Neural progenitor cell (in vitro differentiated cells): ENCODE measurements at regions not wholly inside any gene's neighbourhood (a gene's known extent, or its start where the extent isn't known, plus 50 kb on each side); places are given as distances from the start of the nearest gene placed in this dataset.

Experiments
- DNase-seq: peaks from one replicate; pipeline ENCODE4 v3.0.0-alpha.2; 2016; ENCODE audit warnings: low spot score
- H2AFZ ChIP-seq: fragments of 200-600 bp; sonication (generic); replicated peaks from 2 replicates; pipeline ENCODE4 v1.6.1; 2016; ENCODE audit warnings: antibody characterized with exemption
- H3F3A ChIP-seq: fragments of 200-600 bp; sonication (generic); 2 replicates; pipeline ENCODE4 v1.6.1; 2016; ENCODE audit warnings: antibody characterized with exemption, low read depth
- H3K27ac ChIP-seq: fragments of 200-600 bp; sonication (generic); 2 replicates; pipeline ENCODE4 v1.5.1; 2016; ENCODE audit warnings: mild to moderate bottlenecking
- H3K27me3 ChIP-seq: fragments of 200-600 bp; sonication (generic); 2 replicates; pipeline ENCODE4 v1.6.1; 2016; ENCODE audit warnings: mild to moderate bottlenecking, moderate library complexity
- H3K36me3 ChIP-seq: fragments of 200-600 bp; sonication (generic); 2 replicates; pipeline ENCODE4 v1.5.1; 2016
- H3K4me1 ChIP-seq: fragments of 200-600 bp; sonication (generic); 2 replicates; pipeline ENCODE4 v1.6.1; 2016; ENCODE audit warnings: mixed run types
- H3K4me2 ChIP-seq: fragments of 200-600 bp; sonication (generic); 2 replicates; pipeline ENCODE4 v1.6.1; 2016
- H3K4me3 ChIP-seq: fragments of 200-600 bp; sonication (generic); 2 replicates; pipeline ENCODE4 v1.5.1; 2016
- H3K79me2 ChIP-seq: fragments of 200-600 bp; sonication (generic); 2 replicates; pipeline ENCODE4 v1.6.1; 2016; ENCODE audit warnings: low read depth
- H3K9ac ChIP-seq: fragments of 200-600 bp; sonication (generic); 2 replicates; pipeline ENCODE4 v1.6.1; 2016
- H3K9me3 ChIP-seq: fragments of 200-600 bp; sonication (generic); 2 replicates; pipeline ENCODE4 v1.5.1; 2016; ENCODE audit warnings: low read depth
- H4K20me1 ChIP-seq: fragments of 200-600 bp; sonication (generic); 2 replicates; pipeline ENCODE4 v1.6.1; 2016; ENCODE audit warnings: low read depth
- H3K27ac Mint-ChIP-seq: 3 replicates; pipeline ENCODE4 v1.8.0; 2021; ENCODE audit warnings: mixed read lengths
- H3K27me3 Mint-ChIP-seq: 2 replicates; pipeline ENCODE4 v1.8.0; 2022; ENCODE audit warnings: low read depth, mild to moderate bottlenecking, inconsistent platforms, moderate library complexity, mixed read lengths; ENCODE audit not compliant: insufficient read depth
- H3K36me3 Mint-ChIP-seq: 3 replicates; pipeline ENCODE4 v1.8.0; 2021; ENCODE audit warnings: mixed read lengths
- H3K4me1 Mint-ChIP-seq: 3 replicates; pipeline ENCODE4 v1.8.0; 2021; ENCODE audit warnings: mixed read lengths
- H3K4me3 Mint-ChIP-seq: 3 replicates; pipeline ENCODE4 v1.8.0; 2021; ENCODE audit warnings: mild to moderate bottlenecking, moderate library complexity, mixed read lengths
- H3K9me3 Mint-ChIP-seq: 3 replicates; pipeline ENCODE4 v1.8.0; 2020; ENCODE audit warnings: mixed read lengths
- CTCF ChIP-seq: fragments of 200-600 bp; sonication (generic); IDR thresholded peaks from 2 replicates; pipeline ENCODE4 v1.5.1; 2017; ENCODE audit warnings: antibody characterized with exemption, mild to moderate bottlenecking
- EZH2 ChIP-seq: fragments of 200-600 bp; sonication (generic); IDR thresholded peaks from 2 replicates; pipeline ENCODE4 v1.6.1; 2017; ENCODE audit warnings: antibody characterized with exemption, mild to moderate bottlenecking, moderate library complexity
- EZH2phosphoT487 ChIP-seq: fragments of 200-600 bp; sonication (generic); IDR thresholded peaks from 2 replicates; pipeline ENCODE4 v1.6.1; 2017; ENCODE audit warnings: antibody characterized with exemption

DNA sequence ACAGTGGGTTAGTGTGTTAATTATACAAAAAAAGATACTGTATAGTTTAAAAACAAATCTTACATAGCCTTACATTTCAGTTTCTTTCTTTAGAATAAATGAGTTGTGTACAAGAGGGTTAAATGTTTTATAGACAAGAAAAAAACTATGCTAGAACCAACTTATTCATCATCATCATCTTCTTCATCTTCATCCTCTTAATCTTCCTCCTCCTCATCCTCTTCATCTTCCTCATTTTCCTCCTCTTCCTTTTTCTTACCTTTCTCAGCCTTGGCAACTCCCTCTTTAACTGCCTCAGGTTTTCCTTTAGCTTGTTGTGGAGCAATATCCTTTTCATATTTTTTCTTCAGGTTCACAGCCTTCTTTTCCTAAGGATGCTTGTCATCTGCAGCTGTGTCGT lies 53.7 kb downstream of the RPS12 start:
- Mint-ChIP-seq H3K9me3 (no peaks in the 10 kb centered on the region), H3K4me1 (no peaks in the 10 kb centered on the region), H3K36me3 (no peaks in the 10 kb centered on the region), H3K27me3 (peaks cover 2% of the 10 kb centered on the region), H3K4me3 (no peak overlapping the region), H3K27ac (no peak overlapping the region)
- Histone ChIP-seq H2AFZ (no peak overlapping the region), H3K4me1 (peaks cover 23% of the 10 kb centered on the region), H3K9ac (no peak overlapping the region), H3F3A (no peaks in the 10 kb centered on the region), H3K27ac (no peak overlapping the region), H3K9me3 (no peaks in the 10 kb centered on the region), H4K20me1 (no peaks in the 10 kb centered on the region), H3K27me3 (no peaks in the 10 kb centered on the region), H3K4me3 (no peak overlapping the region), H3K4me2 (no peak overlapping the region), H3K36me3 (no peaks in the 10 kb centered on the region), H3K79me2 (no peaks in the 10 kb centered on the region)
- TF ChIP-seq CTCF (no peak), EZH2phosphoT487 (no peak), EZH2 (no peak)
- DNase-seq = no peak

DNA sequence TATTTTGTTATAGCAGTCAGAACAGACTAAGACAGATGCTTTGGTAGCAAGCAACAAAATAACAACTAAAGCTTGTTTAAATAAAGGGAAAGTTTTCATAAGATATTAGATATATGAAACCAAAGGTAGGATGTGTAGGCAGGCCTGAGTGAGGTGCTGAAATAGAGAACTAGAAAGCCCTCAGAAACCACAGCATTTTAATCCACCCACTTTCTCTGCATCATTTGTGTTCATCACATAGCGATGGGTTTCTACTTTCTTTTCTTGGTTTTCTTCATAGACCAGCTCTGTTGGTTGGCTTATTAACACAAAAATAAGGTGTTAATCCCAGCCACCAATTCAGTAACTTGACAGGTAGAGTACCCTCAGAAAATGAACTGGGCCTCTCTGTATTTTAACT lies 58.6 kb downstream of the RPS12 start:
- no peak overlapping the region for H2AFZ ChIP-seq
- H3K4me3 Mint-ChIP-seq = no peak overlapping the region
- peaks cover 6% of the 10 kb centered on the region for H3K9me3 Mint-ChIP-seq
- H3K4me3 ChIP-seq = no peak overlapping the region
- H3K9me3 ChIP-seq = no peaks in the 10 kb centered on the region
- no peaks in the 10 kb centered on the region for H3K36me3 Mint-ChIP-seq
- no peaks in the 10 kb centered on the region for H3F3A ChIP-seq
- no peaks in the 10 kb centered on the region for H3K27me3 ChIP-seq
- H3K27me3 Mint-ChIP-seq = no peaks in the 10 kb centered on the region
- no peaks in the 10 kb centered on the region for H3K79me2 ChIP-seq
- no peak overlapping the region for H3K27ac Mint-ChIP-seq
- H3K36me3 ChIP-seq = no peaks in the 10 kb centered on the region
- no peaks in the 10 kb centered on the region for H4K20me1 ChIP-seq
- H3K9ac ChIP-seq = no peak overlapping the region
- TF ChIP-seq EZH2 (no peak), CTCF (no peak), EZH2phosphoT487 (no peak)
- no peaks in the 10 kb centered on the region for H3K4me1 Mint-ChIP-seq
- no peak for DNase-seq
- no peak overlapping the region for H3K4me2 ChIP-seq
- H3K4me1 ChIP-seq = peaks cover 4% of the 10 kb centered on the region
- H3K27ac ChIP-seq = no peak overlapping the region

DNA sequence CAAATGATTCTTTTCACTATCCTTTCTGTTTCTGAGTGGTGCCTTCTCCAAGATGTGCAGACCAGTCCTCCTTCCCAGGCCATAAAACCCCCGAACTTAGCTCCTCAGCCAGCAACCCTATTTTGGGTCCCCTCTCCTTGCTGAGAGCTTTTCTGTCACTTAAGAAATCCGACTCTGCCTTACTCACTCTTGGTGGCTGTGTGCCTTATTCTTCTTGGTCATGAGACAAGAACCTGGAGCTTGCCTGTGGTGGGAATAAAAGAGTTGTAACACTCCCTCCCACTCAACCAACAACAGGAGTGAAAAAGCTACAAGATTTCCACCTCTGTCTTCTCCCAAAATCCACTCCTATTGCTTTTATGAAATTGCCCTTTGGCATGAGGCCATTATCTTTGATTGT lies 62.6 kb downstream of the RPS12 start:
- Histone ChIP-seq H3K4me2 (no peak overlapping the region), H3K4me3 (no peak overlapping the region), H3K9ac (no peak overlapping the region), H4K20me1 (no peaks in the 10 kb centered on the region), H3K36me3 (no peaks in the 10 kb centered on the region), H3F3A (no peaks in the 10 kb centered on the region), H3K27ac (no peak overlapping the region), H2AFZ (peak overlapping the region; percentile 72), H3K27me3 (no peaks in the 10 kb centered on the region), H3K79me2 (no peaks in the 10 kb centered on the region), H3K4me1 (peaks cover 4% of the 10 kb centered on the region), H3K9me3 (no peaks in the 10 kb centered on the region)
- Mint-ChIP-seq H3K27me3 (no peaks in the 10 kb centered on the region), H3K36me3 (no peaks in the 10 kb centered on the region), H3K4me1 (no peaks in the 10 kb centered on the region), H3K4me3 (no peak overlapping the region), H3K9me3 (peaks cover 6% of the 10 kb centered on the region), H3K27ac (no peak overlapping the region)
- no peak for DNase-seq
- TF ChIP-seq CTCF (no peak), EZH2 (no peak), EZH2phosphoT487 (no peak)

DNA sequence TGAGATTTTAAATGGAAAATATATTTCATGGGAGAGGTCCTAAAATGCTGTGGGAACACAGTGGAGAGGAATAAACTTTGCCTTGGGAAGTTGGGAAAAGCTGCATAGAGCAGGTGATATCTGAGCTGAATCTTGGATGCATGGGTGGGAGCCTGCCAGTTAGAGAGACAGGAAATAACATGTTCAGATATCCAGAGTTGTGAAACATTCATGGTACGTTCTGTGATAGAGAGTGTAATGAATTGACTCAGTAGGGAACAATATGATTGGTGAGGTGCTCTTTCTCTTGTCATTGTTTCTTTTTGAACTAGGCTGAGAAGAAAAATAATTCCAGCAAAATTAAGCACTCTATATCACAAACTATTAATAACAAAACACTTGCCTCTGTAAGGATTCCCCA lies 72.8 kb downstream of the RPS12 start:
- no peak overlapping the region for H3K9ac ChIP-seq
- H3K4me1 ChIP-seq = no peaks in the 10 kb centered on the region
- no peaks in the 10 kb centered on the region for H3K9me3 ChIP-seq
- H3K4me1 Mint-ChIP-seq = no peaks in the 10 kb centered on the region
- H3K27me3 ChIP-seq = no peaks in the 10 kb centered on the region
- no peak overlapping the region for H3K27ac ChIP-seq
- TF ChIP-seq EZH2phosphoT487 = no peak
- no peak for TF ChIP-seq EZH2
- no peak for TF ChIP-seq CTCF
- H3K27ac Mint-ChIP-seq = no peak overlapping the region
- no peak overlapping the region for H3K4me3 ChIP-seq
- H3K36me3 ChIP-seq = no peaks in the 10 kb centered on the region
- no peaks in the 10 kb centered on the region for H3K27me3 Mint-ChIP-seq
- no peaks in the 10 kb centered on the region for H3K79me2 ChIP-seq
- no peaks in the 10 kb centered on the region for H3K36me3 Mint-ChIP-seq
- no peak for DNase-seq
- H3K9me3 Mint-ChIP-seq = no peaks in the 10 kb centered on the region
- H2AFZ ChIP-seq = no peak overlapping the region
- no peak overlapping the region for H3K4me2 ChIP-seq
- H3F3A ChIP-seq = no peaks in the 10 kb centered on the region
- H3K4me3 Mint-ChIP-seq = no peak overlapping the region
- H4K20me1 ChIP-seq = no peaks in the 10 kb centered on the region
